Hepatocyte (in vitro differentiated cells): ENCODE measurements at regions not wholly inside any gene's neighbourhood (a gene's known extent, or its start where the extent isn't known, plus 50 kb on each side); places are given as distances from the start of the nearest gene placed in this dataset.

Source experiments
- EZH2 ChIP-seq: fragments of 200-600 bp; sonication (generic); IDR thresholded peaks from 2 replicates; pipeline ENCODE4 v1.6.1; 2016; ENCODE audit warnings: antibody characterized with exemption, mild to moderate bottlenecking, borderline replicate concordance
- EZH2phosphoT487 ChIP-seq: fragments of 200-600 bp; sonication (generic); IDR thresholded peaks from one replicate; pipeline ENCODE4 v1.6.1; 2018; ENCODE audit warnings: antibody characterized with exemption, mild to moderate bottlenecking, low read depth, moderate library complexity; ENCODE audit not compliant: unreplicated experiment, severe bottlenecking
- TF ChIP-seq, protein P1 (sequence below): fragments of 200-600 bp; sonication (generic); IDR thresholded peaks from 2 replicates; pipeline ENCODE4 v1.5.1; 2016; ENCODE audit warnings: antibody characterized with exemption, mild to moderate bottlenecking; ENCODE audit not compliant: poor library complexity

DNA sequence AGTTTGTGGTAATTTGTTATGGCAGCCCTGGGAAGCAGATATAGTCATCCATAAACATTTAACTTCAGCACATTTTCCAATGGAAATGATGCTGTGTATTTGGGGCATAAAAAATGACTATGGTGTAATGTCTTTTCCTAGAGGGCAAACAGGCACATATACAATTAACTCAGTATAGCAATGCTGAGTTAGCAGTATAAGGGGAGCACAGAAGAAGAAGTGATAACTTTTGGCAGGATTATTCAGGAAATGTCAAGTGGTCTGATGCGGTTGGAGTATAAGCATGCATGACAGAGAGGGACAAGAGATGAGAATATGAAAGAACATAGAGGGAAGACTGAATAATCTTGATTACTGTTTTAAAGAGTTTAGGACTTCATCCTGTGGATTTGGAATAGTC is 55.3 kb upstream of the PRKD1 start:
- TF ChIP-seq, protein P1, sequence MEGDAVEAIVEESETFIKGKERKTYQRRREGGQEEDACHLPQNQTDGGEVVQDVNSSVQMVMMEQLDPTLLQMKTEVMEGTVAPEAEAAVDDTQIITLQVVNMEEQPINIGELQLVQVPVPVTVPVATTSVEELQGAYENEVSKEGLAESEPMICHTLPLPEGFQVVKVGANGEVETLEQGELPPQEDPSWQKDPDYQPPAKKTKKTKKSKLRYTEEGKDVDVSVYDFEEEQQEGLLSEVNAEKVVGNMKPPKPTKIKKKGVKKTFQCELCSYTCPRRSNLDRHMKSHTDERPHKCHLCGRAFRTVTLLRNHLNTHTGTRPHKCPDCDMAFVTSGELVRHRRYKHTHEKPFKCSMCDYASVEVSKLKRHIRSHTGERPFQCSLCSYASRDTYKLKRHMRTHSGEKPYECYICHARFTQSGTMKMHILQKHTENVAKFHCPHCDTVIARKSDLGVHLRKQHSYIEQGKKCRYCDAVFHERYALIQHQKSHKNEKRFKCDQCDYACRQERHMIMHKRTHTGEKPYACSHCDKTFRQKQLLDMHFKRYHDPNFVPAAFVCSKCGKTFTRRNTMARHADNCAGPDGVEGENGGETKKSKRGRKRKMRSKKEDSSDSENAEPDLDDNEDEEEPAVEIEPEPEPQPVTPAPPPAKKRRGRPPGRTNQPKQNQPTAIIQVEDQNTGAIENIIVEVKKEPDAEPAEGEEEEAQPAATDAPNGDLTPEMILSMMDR: no peak
- no peak for TF ChIP-seq EZH2phosphoT487
- TF ChIP-seq EZH2: no peak
